ENCODE measurements at regions not wholly inside any gene's neighbourhood (a gene's known extent, or its start where the extent isn't known, plus 50 kb on each side); places are given as distances from the start of the nearest gene placed in this dataset.

GRCh38 chr1:221841983-221842335, 100.1 kb upstream of the DUSP10 start:
- Histone ChIP-seq H3F3A (ENCODE audit: low read length, unreplicated experiment) (no peaks in the 10 kb centered on the region), H4K20me1 (ENCODE audit: low read length) (no peaks in the 10 kb centered on the region), H3K27ac (ENCODE audit: low read length) (no peak overlapping the region), H3K79me2 (ENCODE audit: low read length) (no peaks in the 10 kb centered on the region), H2AFZ (ENCODE audit: low read length) (no peak overlapping the region), H3K4me3 (ENCODE audit: low read length) (no peak overlapping the region), H3K9me3 (ENCODE audit: low read length) (no peaks in the 10 kb centered on the region), H3K9ac (ENCODE audit: low read length) (no peak overlapping the region), H3K27me3 (ENCODE audit: low read length) (no peaks in the 10 kb centered on the region), H3K9me2 (replicated peaks; ENCODE audit: low read length) (no peaks in the 10 kb centered on the region), H3K4me2 (ENCODE audit: low read length) (no peak overlapping the region), H3K36me3 (ENCODE audit: low read depth, low read length) (no peaks in the 10 kb centered on the region), H3K4me1 (ENCODE audit: insufficient read depth, low read length) (peaks cover 39% of the 10 kb centered on the region)
- POLR2A ChIA-PET (ENCODE audit: unreplicated experiment): no interaction called here
- DNase-seq: no peak
- ATAC-seq: no peak
- intact Hi-C loops (cut with micrococcal nuclease): loop anchor here (2.0 kb wide), 1 partner anchor 27 kb away; no protein-coding TSS in a partner anchor
- no TSS peak for BruUV-seq (replicated peaks)
- TF ChIP-seq EZH2 (IDR thresholded peaks at IDR 0.05; ENCODE audit: low read length, unreplicated experiment) (no peak), CTCF (conservative IDR thresholded peaks at IDR 0.05; ENCODE audit: low read depth, low read length) (no peak), EZH2phosphoT487 (IDR thresholded peaks at IDR 0.05; ENCODE audit: borderline replicate concordance, low read length) (no peak)
- CTCF ChIA-PET: no interaction called here

- BruUV-seq (replicated peaks): no TSS peak
- H3K27ac ChIP-seq (ENCODE audit: low read length): peak overlapping the region; percentile 80; the same call in 1 of the 2 replicates
Measured at GRCh38 chr1:221841251-221841982, 99.5 kb upstream of the DUSP10 start.

More at GRCh38 chr1:221841251-221841982, 99.5 kb upstream of the DUSP10 start:
- ChIA-PET CTCF (no interaction called here), POLR2A (ENCODE audit: unreplicated experiment) (no interaction called here)
- Histone ChIP-seq H3K36me3 (ENCODE audit: low read depth, low read length) (no peaks in the 10 kb centered on the region), H2AFZ (ENCODE audit: low read length) (no peak overlapping the region), H3K9me2 (replicated peaks; ENCODE audit: low read length) (no peaks in the 10 kb centered on the region), H3K4me1 (ENCODE audit: insufficient read depth, low read length) (peaks cover 36% of the 10 kb centered on the region), H3K9ac (ENCODE audit: low read length) (no peak overlapping the region), H3K9me3 (ENCODE audit: low read length) (no peaks in the 10 kb centered on the region), H3K4me3 (ENCODE audit: low read length) (no peak overlapping the region), H3K79me2 (ENCODE audit: low read length) (no peaks in the 10 kb centered on the region), H3K4me2 (ENCODE audit: low read length) (no peak overlapping the region), H4K20me1 (ENCODE audit: low read length) (no peaks in the 10 kb centered on the region), H3F3A (ENCODE audit: low read length, unreplicated experiment) (no peaks in the 10 kb centered on the region), H3K27me3 (ENCODE audit: low read length) (no peaks in the 10 kb centered on the region)
- no peak for TF ChIP-seq CTCF (conservative IDR thresholded peaks at IDR 0.05; ENCODE audit: low read depth, low read length)
- no peak for TF ChIP-seq EZH2 (IDR thresholded peaks at IDR 0.05; ENCODE audit: low read length, unreplicated experiment)
- TF ChIP-seq EZH2phosphoT487 (IDR thresholded peaks at IDR 0.05; ENCODE audit: borderline replicate concordance, low read length): no peak
- DNase-seq (no peak), ATAC-seq (no peak)
- intact Hi-C loops (cut with micrococcal nuclease): loop anchor here (2.0 kb wide), 1 partner anchor 27 kb away; no protein-coding TSS in a partner anchor

All from PC-3 (cell line).